Peyer's patch (tissue), 4 donors: ENCODE measurements at regions not wholly inside any gene's neighbourhood (a gene's known extent, or its start where the extent isn't known, plus 50 kb on each side); places are given as distances from the start of the nearest gene placed in this dataset.

ENCODE experiments used
- POLR2A ChIP-seq, 2 donors: fragments of 450-650 bp; IDR thresholded peaks; one replicate each; pipeline ENCODE4 v1.5.1; 2017; ENCODE audit warnings: antibody characterized with exemption in 2 of 2, mild to moderate bottlenecking in 2 of 2, moderate library complexity in 2 of 2
- TF ChIP-seq, protein P1 (sequence below), 6 experiments: fragments of 450-650 bp in 4 of 6; fragments of 200-600 bp in 2 of 6; sonication (generic) in 1 of 6; IDR thresholded peaks; one replicate each; pipeline ENCODE4 v1.5.1; 2017 to 2019; ENCODE audit warnings: antibody characterized with exemption in 6 of 6, mild to moderate bottlenecking in 3 of 6, moderate library complexity in 1 of 6

GRCh38 chr20:57959589-57959988 lies 249.8 kb upstream of the PMEPA1 start:
- TF ChIP-seq, protein P1, sequence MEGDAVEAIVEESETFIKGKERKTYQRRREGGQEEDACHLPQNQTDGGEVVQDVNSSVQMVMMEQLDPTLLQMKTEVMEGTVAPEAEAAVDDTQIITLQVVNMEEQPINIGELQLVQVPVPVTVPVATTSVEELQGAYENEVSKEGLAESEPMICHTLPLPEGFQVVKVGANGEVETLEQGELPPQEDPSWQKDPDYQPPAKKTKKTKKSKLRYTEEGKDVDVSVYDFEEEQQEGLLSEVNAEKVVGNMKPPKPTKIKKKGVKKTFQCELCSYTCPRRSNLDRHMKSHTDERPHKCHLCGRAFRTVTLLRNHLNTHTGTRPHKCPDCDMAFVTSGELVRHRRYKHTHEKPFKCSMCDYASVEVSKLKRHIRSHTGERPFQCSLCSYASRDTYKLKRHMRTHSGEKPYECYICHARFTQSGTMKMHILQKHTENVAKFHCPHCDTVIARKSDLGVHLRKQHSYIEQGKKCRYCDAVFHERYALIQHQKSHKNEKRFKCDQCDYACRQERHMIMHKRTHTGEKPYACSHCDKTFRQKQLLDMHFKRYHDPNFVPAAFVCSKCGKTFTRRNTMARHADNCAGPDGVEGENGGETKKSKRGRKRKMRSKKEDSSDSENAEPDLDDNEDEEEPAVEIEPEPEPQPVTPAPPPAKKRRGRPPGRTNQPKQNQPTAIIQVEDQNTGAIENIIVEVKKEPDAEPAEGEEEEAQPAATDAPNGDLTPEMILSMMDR (IDR thresholded peaks at IDR 0.05), result no peak
- no peak for TF ChIP-seq POLR2A (IDR thresholded peaks at IDR 0.05)
